ENCODE measurements at regions not wholly inside any gene's neighbourhood (a gene's known extent, or its start where the extent isn't known, plus 50 kb on each side); places are given as distances from the start of the nearest gene placed in this dataset.
"Not testable (repeated sequence)": the region's sequence is repeated elsewhere in the genome, so short reads cannot be mapped to it uniquely, and the experiment has no call there.

- in situ Hi-C loops (cut with MboI; ENCODE audit: low sequenced_read_pairs) = no loop called here
Observed at GRCh38 chr12:131213896-131214442, 260.3 kb downstream of the ADGRD1 start.

DNA sequence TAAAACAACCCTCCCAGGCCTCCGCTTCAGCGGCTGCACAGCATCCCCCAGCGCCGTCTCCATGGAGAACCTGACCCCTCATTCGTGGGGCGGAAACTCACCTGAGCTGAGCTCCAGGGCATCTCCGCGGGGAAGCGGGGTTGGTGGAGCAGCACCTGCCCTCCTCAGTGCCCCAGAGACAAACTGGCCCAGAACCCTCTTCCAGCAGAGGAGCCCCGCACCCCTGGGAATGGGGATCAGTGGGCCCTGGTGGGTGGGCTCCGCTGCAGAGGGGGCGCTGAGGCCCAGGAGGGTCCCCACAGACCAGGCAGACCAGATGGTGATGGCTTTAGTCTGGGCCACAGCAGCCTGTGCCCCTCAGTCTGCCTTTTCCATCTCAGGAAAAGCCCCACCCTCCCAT is 261.2 kb downstream of the ADGRD1 start:
- in situ Hi-C loops (cut with MboI; ENCODE audit: low sequenced_read_pairs) = not testable (repeated sequence)

DNA sequence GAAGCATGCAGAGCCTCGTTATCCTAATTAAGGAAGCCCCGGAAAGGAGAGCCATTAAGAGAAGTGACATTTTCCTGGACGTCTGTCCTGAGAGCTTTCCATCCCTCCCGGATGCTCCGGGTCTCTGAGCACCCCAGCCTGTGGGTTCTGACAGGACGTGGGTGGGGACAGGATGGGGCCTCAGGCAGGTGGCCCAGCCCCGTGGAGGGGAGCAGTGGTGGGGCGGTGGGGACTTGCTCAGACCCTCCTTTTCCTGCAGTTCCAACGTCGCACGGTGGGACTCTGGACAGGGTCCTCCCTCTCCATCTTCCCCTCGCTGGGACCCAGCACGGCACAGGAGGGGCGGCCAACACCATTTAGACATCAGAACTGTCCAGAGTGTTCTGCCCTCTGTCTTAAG is 262.9 kb downstream of the ADGRD1 start:
- in situ Hi-C loops (cut with MboI; ENCODE audit: low sequenced_read_pairs) = not testable (repeated sequence)

GRCh38 chr12:131217024-131217586 is 263.4 kb downstream of the ADGRD1 start:
- in situ Hi-C loops (cut with MboI; ENCODE audit: low sequenced_read_pairs) = no loop called here

GRCh38 chr12:131218026-131218922 is 264.6 kb downstream of the ADGRD1 start:
- in situ Hi-C loops (cut with MboI; ENCODE audit: low sequenced_read_pairs) = no loop called here

DNA sequence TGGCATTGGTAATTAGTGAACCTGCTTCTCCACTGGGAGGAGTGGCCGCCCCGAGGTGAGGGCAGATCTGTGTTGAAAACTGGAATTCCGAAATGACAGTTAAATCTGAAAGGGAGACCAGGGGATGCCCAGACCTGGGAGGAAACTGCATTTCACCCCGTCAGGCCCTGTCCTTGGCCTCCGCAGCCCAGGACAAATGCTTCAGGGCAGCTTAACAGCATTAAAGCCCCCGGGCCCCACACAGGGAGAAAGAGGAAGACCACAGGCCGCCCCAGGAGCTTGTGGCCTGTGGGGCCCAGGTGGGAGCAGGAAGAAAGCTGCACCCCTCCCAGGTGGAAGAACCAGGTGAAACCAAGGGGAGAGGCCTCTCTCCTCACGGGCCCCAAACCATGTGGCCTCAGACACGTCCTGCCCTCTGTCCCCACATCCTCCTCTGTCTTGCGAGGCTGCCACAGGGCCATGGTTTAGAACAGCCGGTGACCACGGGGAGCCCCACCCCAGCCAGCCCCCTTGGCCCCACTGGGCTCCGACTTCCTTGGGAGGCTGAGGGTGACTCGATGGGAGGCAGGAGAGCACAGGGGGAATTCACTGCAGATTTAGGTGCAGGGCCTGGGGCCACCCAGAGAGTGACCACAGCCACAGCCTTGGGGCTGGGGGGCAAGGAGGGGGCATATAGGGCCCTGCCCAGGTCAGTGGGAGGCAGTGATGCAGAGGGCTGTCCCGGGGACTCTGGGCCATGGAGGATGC is 265.4 kb downstream of the ADGRD1 start:
- in situ Hi-C loops (cut with MboI; ENCODE audit: low sequenced_read_pairs) = no loop called here

DNA sequence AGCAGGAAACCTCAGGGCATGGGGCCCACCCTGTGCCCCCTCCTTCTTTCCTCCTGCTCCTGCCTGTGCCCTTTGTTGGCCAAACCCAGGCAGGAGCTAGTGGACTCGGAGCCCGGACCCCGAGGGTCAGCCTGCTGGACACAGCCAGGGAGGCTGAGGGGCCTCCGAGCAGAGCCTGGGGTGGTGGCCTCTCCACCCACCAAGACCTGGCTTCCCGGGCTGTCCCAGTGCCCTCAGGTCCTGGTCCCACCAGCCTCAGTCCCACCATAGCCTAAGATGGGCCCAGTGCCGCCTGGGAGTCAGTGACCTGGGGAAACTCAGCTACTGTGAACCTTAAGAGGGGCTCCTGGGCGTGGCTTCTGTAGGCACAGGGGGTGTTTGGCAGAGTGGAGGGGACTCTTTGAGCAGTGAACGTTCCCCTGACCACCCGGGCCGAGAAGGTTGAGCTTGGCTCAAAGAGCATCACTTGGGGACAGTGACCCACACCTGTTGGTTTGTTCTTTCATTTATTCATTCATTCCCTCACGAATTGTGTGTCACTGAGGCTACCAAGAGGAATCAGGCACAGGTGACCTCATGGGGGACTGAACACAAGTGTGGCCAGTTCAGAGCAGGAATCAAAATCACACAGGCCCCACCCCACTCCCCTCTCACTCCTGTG is 266.1 kb downstream of the ADGRD1 start:
- in situ Hi-C loops (cut with MboI; ENCODE audit: low sequenced_read_pairs) = no loop called here

- in situ Hi-C loops (cut with MboI; ENCODE audit: low sequenced_read_pairs) = no loop called here
Observed at GRCh38 chr12:131220331-131220685, 266.6 kb downstream of the ADGRD1 start.

DNA sequence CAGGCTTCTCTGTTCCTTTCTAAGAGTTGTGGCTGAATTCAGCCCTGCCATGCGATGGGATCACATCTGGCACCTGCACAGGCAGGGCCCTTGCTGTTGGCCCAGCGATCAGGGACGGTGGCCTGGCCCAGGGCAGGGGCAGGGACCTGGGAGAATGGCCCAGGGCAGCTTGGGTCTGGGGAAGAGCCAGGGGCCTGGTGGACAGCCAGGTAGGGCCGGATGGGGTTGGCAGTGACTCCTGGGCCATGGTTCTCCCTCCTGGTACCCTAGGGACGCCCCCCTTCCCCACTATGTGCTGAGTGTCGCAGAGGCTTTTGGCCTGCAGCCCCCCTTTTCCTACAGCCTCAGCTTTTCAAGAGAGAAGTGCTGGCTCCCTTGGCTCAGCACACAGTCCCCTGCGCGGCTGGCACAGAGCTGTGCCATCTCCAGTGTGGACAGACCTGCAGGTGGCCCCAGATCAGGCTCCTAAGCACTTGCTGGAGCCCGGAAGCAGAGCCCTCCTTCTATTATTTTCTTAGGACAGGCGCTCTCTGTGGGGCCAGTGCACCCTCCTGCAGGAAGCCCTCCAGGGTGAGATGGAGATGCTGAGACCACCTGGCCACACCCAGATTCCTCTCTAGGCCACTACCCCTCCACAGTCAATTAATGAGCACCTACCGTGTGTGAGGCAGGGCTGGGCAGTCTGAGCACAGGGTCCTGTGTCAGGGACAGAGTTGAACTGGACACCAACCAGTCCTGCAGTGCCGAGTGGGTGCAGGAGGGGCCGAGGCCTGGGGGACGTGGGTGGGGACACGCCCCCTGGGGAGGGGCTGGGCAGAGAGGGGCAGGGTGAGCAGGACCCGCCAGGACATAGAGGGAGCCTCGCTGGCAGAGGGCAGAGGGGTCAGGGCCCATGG is 267.6 kb downstream of the ADGRD1 start:
- in situ Hi-C loops (cut with MboI; ENCODE audit: low sequenced_read_pairs) = no loop called here

GRCh38 chr12:131221957-131222328 is 268.2 kb downstream of the ADGRD1 start:
- in situ Hi-C loops (cut with MboI; ENCODE audit: low sequenced_read_pairs) = no loop called here

GRCh38 chr12:131222329-131223139 is 268.8 kb downstream of the ADGRD1 start:
- in situ Hi-C loops (cut with MboI; ENCODE audit: low sequenced_read_pairs) = no loop called here

GRCh38 chr12:131223171-131223761 is 269.6 kb downstream of the ADGRD1 start:
- in situ Hi-C loops (cut with MboI; ENCODE audit: low sequenced_read_pairs) = no loop called here

DNA sequence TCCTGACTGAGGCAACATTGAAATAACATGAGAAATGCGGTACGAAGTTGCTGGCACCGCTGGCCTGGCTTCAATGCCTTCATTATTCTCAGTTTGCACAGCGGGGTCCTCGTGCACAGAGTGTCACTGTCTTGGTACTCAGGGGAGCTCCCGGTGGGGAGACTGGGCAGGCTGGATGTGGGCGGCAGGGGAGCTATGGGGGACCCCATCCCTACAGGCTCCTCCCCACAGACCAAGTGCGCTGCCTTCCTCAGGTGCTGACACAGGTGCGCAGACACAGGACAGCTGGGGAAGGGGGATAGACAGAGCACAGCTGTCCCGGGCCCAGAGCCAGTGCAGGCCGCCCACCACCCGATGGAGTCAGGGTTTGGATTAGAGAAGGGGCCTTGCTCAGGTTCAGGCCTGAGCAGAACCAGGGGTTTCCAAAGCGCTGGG is 270.1 kb downstream of the ADGRD1 start:
- in situ Hi-C loops (cut with MboI; ENCODE audit: low sequenced_read_pairs) = no loop called here

- in situ Hi-C loops (cut with MboI; ENCODE audit: low sequenced_read_pairs) = loop anchor here (5.0 kb wide), 1 partner anchor 213 kb away; no protein-coding TSS in a partner anchor
Observed at GRCh38 chr12:131224226-131225065, 270.7 kb downstream of the ADGRD1 start.

- in situ Hi-C loops (cut with MboI; ENCODE audit: low sequenced_read_pairs) = loop anchor here (5.0 kb wide), 1 partner anchor 212 kb away; no protein-coding TSS in a partner anchor
Observed at GRCh38 chr12:131225066-131225380, 271.3 kb downstream of the ADGRD1 start.

- in situ Hi-C loops (cut with MboI; ENCODE audit: low sequenced_read_pairs) = loop anchor here (5.0 kb wide), 1 partner anchor 211 kb away; no protein-coding TSS in a partner anchor
Observed at GRCh38 chr12:131226345-131227265, 272.9 kb downstream of the ADGRD1 start.

DNA sequence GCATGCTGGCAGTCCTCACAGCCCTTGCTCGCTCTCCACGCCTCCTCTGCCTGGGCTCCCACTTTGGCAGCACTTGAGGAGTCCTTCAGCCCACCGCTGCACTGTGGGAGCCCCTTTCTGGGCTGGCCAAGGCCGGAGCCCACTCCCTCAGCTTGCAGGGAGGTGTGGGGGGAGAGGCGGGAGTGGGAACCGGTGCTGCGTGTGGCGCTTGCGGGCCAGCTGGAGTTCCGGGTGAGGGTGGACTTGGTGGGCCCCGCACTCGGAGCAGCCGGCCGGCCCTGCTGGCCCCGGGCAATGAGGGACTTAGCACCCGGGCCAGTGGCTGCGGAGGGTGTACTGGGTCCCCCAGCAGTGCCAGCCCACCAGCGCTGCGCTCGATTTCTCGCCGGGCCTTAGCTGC is 273.9 kb downstream of the ADGRD1 start:
- in situ Hi-C loops (cut with MboI; ENCODE audit: low sequenced_read_pairs) = loop anchor here (5.0 kb wide), 1 partner anchor 210 kb away; no protein-coding TSS in a partner anchor

Measured in HL-60/S4 treated with phorbol 12-myristate 13-acetate at 8.2 ng/mL for 4 days and 3 days (cell line).